Calu3 (cell line): ENCODE measurements at regions not wholly inside any gene's neighbourhood (a gene's known extent, or its start where the extent isn't known, plus 50 kb on each side); places are given as distances from the start of the nearest gene placed in this dataset.

Experiments
- BruUV-seq: library from RNA; stranded (reverse); fragments of 400-500 nt; replicated peaks from 2 replicates; lab custom pipeline; 2021; lab: Mats Ljungman, UMichigan
- CTCF ChIA-PET: fragments of 300-600 bp; sonication (Branson Sonifier 250); formaldehyde crosslinking; loops from one replicate; lab custom pipeline; 2022; ENCODE audit warnings: antibody characterized with exemption; lab: Charles Lee
- DNase-seq: peaks from one replicate; pipeline ENCODE4 v3.0.0; 2022
- H3K27ac Mint-ChIP-seq: one replicate; pipeline ENCODE4 v1.8.0; 2022; ENCODE audit warnings: mixed read lengths; ENCODE audit not compliant: unreplicated experiment
- H3K27me3 Mint-ChIP-seq: one replicate; pipeline ENCODE4 v1.8.0; 2022; ENCODE audit warnings: mixed read lengths; ENCODE audit not compliant: unreplicated experiment
- H3K36me3 Mint-ChIP-seq: one replicate; pipeline ENCODE4 v1.8.0; 2022; ENCODE audit warnings: mild to moderate bottlenecking, moderate library complexity, mixed read lengths; ENCODE audit not compliant: insufficient read depth, unreplicated experiment
- H3K4me1 Mint-ChIP-seq: one replicate; pipeline ENCODE4 v1.8.0; 2022; ENCODE audit warnings: mild to moderate bottlenecking, low read depth, mixed read lengths; ENCODE audit not compliant: unreplicated experiment
- H3K4me3 Mint-ChIP-seq: one replicate; pipeline ENCODE4 v1.8.0; 2022; ENCODE audit warnings: mild to moderate bottlenecking, low read depth, moderate library complexity, mixed read lengths; ENCODE audit not compliant: unreplicated experiment
- H3K9me3 Mint-ChIP-seq: one replicate; pipeline ENCODE4 v1.8.0; 2022; ENCODE audit warnings: low read depth, mixed read lengths; ENCODE audit not compliant: unreplicated experiment
- intact Hi-C: fragments of 100-400 bp; cut with micrococcal nuclease; formaldehyde crosslinking; loops from one replicate; pipeline ENCODE4 v1.10.0; 2022; ENCODE audit not compliant: unreplicated experiment
- TF ChIP-seq, protein P1 (sequence below): fragments of 200-600 bp; IDR thresholded peaks from one replicate; pipeline ENCODE4 v1.8.0; 2022; ENCODE audit warnings: antibody characterized with exemption; ENCODE audit not compliant: unreplicated experiment

DNA sequence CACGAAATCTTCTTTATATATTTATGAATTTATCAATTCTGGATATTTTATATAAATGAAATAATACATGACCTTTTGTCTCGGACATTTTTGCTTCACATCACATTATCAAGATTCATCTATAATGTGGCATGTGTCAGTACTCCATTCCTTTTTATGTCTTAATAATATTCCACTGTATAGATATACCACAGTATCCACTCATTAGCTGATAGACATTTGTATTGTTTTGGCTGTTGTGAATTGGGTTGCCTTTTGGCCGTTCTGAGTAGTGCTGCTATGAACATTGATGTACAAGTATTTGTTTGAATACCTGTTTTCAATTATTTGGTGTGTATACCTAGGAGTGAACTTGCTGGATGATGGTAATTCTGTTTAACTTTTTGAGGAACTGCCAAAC lies 323.8 kb upstream of the CA10 start:
- no peaks in the 10 kb centered on the region for H3K36me3 Mint-ChIP-seq
- CTCF ChIA-PET = no interaction called here
- DNase-seq = no peak
- no peaks in the 10 kb centered on the region for H3K27me3 Mint-ChIP-seq
- no peak overlapping the region for H3K27ac Mint-ChIP-seq
- no peak overlapping the region for H3K4me3 Mint-ChIP-seq
- H3K9me3 Mint-ChIP-seq = peaks cover 6% of the 10 kb centered on the region
- TF ChIP-seq, protein P1, sequence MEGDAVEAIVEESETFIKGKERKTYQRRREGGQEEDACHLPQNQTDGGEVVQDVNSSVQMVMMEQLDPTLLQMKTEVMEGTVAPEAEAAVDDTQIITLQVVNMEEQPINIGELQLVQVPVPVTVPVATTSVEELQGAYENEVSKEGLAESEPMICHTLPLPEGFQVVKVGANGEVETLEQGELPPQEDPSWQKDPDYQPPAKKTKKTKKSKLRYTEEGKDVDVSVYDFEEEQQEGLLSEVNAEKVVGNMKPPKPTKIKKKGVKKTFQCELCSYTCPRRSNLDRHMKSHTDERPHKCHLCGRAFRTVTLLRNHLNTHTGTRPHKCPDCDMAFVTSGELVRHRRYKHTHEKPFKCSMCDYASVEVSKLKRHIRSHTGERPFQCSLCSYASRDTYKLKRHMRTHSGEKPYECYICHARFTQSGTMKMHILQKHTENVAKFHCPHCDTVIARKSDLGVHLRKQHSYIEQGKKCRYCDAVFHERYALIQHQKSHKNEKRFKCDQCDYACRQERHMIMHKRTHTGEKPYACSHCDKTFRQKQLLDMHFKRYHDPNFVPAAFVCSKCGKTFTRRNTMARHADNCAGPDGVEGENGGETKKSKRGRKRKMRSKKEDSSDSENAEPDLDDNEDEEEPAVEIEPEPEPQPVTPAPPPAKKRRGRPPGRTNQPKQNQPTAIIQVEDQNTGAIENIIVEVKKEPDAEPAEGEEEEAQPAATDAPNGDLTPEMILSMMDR = no peak
- no peaks in the 10 kb centered on the region for H3K4me1 Mint-ChIP-seq
- no TSS peak for BruUV-seq
- intact Hi-C loops = no loop called here

DNA sequence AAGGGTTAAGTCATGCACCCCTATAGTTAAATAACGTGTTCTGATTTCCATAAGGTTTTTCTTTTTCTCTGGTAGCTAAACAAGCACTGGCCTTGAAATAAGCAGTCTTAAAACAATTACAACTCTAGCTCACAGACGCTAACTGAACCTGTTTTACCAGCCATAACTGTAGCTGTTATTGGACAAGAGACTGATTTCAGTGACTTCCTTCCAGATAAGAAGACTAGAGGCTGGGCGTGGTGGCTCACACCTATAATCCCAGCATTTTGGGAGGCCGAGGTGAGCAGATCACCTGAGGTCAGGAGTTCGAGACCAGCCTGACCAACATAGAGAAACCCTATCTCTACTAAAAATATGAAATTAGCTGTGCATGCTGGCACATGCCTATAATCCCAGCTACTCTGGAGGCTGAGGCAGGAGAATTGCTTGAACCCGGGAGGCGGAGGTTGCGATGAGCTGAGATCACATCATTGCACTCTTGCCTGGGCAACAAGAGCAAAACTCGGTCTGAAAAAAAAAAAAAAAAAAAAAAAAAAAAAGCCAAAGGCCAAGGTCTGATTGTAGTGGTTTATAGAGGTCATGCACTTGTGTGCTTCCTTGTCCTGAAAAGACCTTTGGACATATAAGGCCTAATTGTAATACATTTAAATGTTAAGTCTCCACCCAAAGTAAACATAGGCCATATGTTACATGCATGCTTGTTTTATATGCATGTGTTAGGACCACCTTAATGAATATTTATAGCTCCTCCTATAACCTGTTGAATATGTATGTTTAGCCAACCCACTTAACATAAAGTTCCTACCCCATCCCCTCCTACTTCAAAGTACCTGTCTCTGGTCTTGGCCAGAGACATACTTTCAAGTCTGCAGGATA lies 319.5 kb upstream of the CA10 start:
- H3K9me3 Mint-ChIP-seq = peaks cover 3% of the 10 kb centered on the region
- TF ChIP-seq, protein P1 = no peak
- no peak overlapping the region for H3K27ac Mint-ChIP-seq
- H3K4me3 Mint-ChIP-seq = no peak overlapping the region
- no peaks in the 10 kb centered on the region for H3K27me3 Mint-ChIP-seq
- H3K4me1 Mint-ChIP-seq = no peaks in the 10 kb centered on the region
- no TSS peak for BruUV-seq
- intact Hi-C loops = no loop called here
- no peaks in the 10 kb centered on the region for H3K36me3 Mint-ChIP-seq
- CTCF ChIA-PET = no interaction called here
- no peak for DNase-seq

DNA sequence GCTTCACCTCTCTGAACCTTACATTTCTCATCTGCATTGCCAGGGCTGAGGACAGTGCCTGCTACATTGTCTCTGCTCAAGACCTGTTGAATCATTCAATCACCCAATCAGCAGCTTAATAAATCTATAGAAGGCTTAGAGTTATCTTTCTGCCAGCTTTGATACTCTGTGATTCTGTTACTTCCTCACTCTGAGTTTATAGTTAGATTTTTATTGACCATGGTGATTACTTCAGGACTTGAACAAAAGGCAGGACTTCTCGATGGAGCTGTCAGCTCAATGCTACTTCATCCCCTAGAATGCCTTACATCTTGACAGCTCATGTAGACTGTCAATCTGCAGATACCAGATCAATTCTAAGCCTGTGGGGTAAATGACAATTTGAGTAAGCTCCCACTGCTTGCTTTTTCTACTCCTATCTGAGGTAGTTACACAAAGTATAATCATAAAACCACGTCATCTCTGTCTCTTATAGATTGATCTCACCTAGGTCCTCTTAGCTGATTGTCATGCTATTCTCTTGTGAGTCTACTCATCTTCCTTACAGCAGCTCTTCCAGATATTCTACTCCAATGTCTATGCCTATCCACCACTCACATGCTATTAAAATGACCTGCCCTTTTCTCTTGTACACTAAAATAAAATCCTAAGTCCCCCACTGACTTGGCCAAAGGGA lies 318.3 kb upstream of the CA10 start:
- Mint-ChIP-seq H3K27ac (no peak overlapping the region), H3K27me3 (no peaks in the 10 kb centered on the region), H3K4me1 (no peaks in the 10 kb centered on the region), H3K9me3 (peaks cover 3% of the 10 kb centered on the region), H3K4me3 (no peak overlapping the region), H3K36me3 (no peaks in the 10 kb centered on the region)
- BruUV-seq = no TSS peak
- CTCF ChIA-PET = no interaction called here
- no peak for DNase-seq
- intact Hi-C loops = no loop called here
- TF ChIP-seq, protein P1 = no peak

DNA sequence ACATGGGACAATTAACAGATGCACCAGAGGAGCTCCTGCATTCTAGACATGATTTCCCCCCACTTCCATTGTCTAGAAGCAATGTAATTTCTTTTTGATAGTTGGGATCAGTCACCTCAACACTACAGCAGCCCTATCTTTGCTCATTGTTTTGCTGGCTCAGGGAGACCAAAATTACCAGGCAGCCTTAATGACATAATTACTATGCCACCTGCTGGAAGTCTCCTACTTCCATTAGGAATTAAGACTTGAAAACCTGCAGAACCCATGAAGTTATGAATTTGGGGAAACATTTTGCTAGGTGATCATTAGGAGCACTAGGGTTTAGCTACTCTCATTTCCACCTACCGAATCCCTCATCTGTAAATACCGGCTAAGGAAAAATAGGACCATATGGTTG lies 312.0 kb upstream of the CA10 start:
- TF ChIP-seq, protein P1 = no peak
- DNase-seq = no peak
- CTCF ChIA-PET = no interaction called here

More for the DNA sequence above, 312.0 kb upstream of the CA10 start:
- BruUV-seq = no TSS peak
- no peaks in the 10 kb centered on the region for H3K4me1 Mint-ChIP-seq
- intact Hi-C loops = no loop called here
- no peaks in the 10 kb centered on the region for H3K27me3 Mint-ChIP-seq
- H3K4me3 Mint-ChIP-seq = no peak overlapping the region
- no peak overlapping the region for H3K27ac Mint-ChIP-seq
- no peaks in the 10 kb centered on the region for H3K9me3 Mint-ChIP-seq
- no peaks in the 10 kb centered on the region for H3K36me3 Mint-ChIP-seq
